Ovary (tissue), 3 donors: ENCODE measurements at regions not wholly inside any gene's neighbourhood (a gene's known extent, or its start where the extent isn't known, plus 50 kb on each side); places are given as distances from the start of the nearest gene placed in this dataset.

Experiments
- CTCF ChIP-seq, 3 donors: fragments of 450-650 bp in 2 of 3; fragments of 200-600 bp in 1 of 3; IDR thresholded peaks; one replicate each; pipeline versions ENCODE4 v1.5.1 to v1.8.0; 2016 to 2022; ENCODE audit warnings: antibody characterized with exemption in 3 of 3, mild to moderate bottlenecking in 1 of 3
- EP300 ChIP-seq: sonication (generic); formaldehyde crosslinking; IDR thresholded peaks from one replicate; pipeline ENCODE4 v1.6.1; 2017; ENCODE audit warnings: antibody characterized with exemption
- POLR2A ChIP-seq: fragments of 450-650 bp; IDR thresholded peaks from one replicate; pipeline ENCODE4 v1.6.1; 2017; ENCODE audit warnings: antibody characterized with exemption, mild to moderate bottlenecking, moderate library complexity
- donor health status: DM: no; HTN: no; CAD: no.

- no peak for TF ChIP-seq POLR2A
- TF ChIP-seq EP300, result no peak
- no peak for TF ChIP-seq CTCF (IDR thresholded peaks at IDR 0.05)
Observed at GRCh38 chr4:144894573-144894972, 203.4 kb downstream of the ANAPC10 start.
